ENCODE measurements at regions not wholly inside any gene's neighbourhood (a gene's known extent, or its start where the extent isn't known, plus 50 kb on each side); places are given as distances from the start of the nearest gene placed in this dataset.
"Not testable (repeated sequence)": the region's sequence is repeated elsewhere in the genome, so short reads cannot be mapped to it uniquely, and the experiment has no call there.

DNA sequence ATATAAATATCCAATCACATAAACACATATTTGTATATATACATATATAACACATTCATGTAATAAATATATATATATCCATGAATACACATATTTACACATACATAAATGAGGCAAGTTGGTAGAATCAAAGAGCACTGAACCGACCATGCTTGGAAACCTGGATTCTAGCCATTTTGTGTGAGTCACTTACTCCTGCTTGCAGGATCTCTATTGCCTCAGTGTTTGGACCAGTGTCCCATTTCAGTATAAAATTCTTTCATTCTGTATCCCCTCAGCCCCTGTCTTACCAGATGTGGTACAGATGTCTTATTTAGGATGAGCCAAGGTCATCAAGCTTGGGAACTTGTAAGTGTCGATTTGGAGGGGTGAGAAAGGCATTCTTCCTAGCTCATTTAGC lies 391.4 kb upstream of the FRG2C start:
- no peak for DNase-seq
- Histone ChIP-seq H3K27ac (no peak overlapping the region), H3K36me3 (no peaks in the 10 kb centered on the region), H3K27me3 (no peaks in the 10 kb centered on the region), H3K4me1 (ENCODE audit: insufficient read depth) (no peaks in the 10 kb centered on the region), H3K4me3 (no peak overlapping the region), H3K9me3 (no peaks in the 10 kb centered on the region)
- TF ChIP-seq, protein P1, sequence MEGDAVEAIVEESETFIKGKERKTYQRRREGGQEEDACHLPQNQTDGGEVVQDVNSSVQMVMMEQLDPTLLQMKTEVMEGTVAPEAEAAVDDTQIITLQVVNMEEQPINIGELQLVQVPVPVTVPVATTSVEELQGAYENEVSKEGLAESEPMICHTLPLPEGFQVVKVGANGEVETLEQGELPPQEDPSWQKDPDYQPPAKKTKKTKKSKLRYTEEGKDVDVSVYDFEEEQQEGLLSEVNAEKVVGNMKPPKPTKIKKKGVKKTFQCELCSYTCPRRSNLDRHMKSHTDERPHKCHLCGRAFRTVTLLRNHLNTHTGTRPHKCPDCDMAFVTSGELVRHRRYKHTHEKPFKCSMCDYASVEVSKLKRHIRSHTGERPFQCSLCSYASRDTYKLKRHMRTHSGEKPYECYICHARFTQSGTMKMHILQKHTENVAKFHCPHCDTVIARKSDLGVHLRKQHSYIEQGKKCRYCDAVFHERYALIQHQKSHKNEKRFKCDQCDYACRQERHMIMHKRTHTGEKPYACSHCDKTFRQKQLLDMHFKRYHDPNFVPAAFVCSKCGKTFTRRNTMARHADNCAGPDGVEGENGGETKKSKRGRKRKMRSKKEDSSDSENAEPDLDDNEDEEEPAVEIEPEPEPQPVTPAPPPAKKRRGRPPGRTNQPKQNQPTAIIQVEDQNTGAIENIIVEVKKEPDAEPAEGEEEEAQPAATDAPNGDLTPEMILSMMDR (IDR thresholded peaks at IDR 0.05) = no peak
- no peak for TF ChIP-seq POLR2A (IDR thresholded peaks at IDR 0.05)
- TF ChIP-seq EP300 (IDR thresholded peaks at IDR 0.05) = no peak
- WGBS, 3 donors = 1 to 5% (median 2%) methylated on average over 2 of the region's 2 CpGs
- intact Hi-C loops (cut with DNase I) = no loop called here

- DNase-seq, H3K9me3 ChIP-seq: not testable (repeated sequence)
- WGBS, 3 donors = 62 to 69% (median 67%) methylated on average over 3 of the region's 3 CpGs
These were observed 378.5 kb upstream of the FRG2C start for GRCh38 chr3:75285531-75286148.

GRCh38 chr3:75288972-75289574 lies 375.1 kb upstream of the FRG2C start:
- H3K36me3 ChIP-seq; H3K27me3 ChIP-seq; H3K4me3 ChIP-seq; H3K27ac ChIP-seq; intact Hi-C loops (cut with DNase I); DNase-seq; H3K4me1 ChIP-seq (ENCODE audit: insufficient read depth); H3K9me3 ChIP-seq: not testable (repeated sequence)
- WGBS, 3 donors = 94 to 98% (median 95%) methylated on average over 21 to 37 of the region's 40 CpGs

More at GRCh38 chr3:75285531-75286148, 378.5 kb upstream of the FRG2C start:
- intact Hi-C loops (cut with DNase I); H3K27ac ChIP-seq; H3K4me3 ChIP-seq; H3K36me3 ChIP-seq; H3K27me3 ChIP-seq; H3K4me1 ChIP-seq (ENCODE audit: insufficient read depth): not testable (repeated sequence)

DNA sequence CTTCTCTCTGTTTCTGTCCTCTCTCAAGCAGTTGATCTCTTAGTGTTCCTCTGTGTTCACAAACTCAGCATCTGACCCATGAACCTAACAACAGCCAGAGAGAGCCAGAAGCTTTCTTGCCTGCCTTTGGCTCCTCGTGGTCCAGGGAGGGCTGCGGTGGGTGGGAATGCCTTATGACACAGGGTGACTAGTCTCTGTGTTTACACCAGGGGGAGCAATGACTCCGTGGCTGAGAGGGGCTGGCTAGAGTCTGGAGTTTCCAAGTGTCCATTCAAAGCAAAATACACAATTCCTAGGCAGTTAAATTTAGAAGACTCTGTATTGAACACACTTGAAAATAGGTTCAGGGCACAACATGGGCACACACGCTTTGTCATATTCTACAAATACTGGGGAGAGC lies 370.0 kb upstream of the FRG2C start:
- Histone ChIP-seq H3K9me3 (no peaks in the 10 kb centered on the region), H3K27me3 (no peaks in the 10 kb centered on the region), H3K4me3 (no peak overlapping the region), H3K27ac (no peak overlapping the region), H3K36me3 (no peaks in the 10 kb centered on the region), H3K4me1 (ENCODE audit: insufficient read depth) (no peaks in the 10 kb centered on the region)
- intact Hi-C loops (cut with DNase I) = loop anchor here in 3 of 4 donors (5.0 to 10.0 kb wide), 4 partner anchors 131 to 351 kb away; no protein-coding TSS in a partner anchor
- 3 to 8% (median 5%) methylated on average over 4 of the region's 4 CpGs for WGBS, 3 donors
- peak; percentile 38 to 63 (median 45) for DNase-seq
- TF ChIP-seq EP300 (IDR thresholded peaks at IDR 0.05) (no peak), POLR2A (IDR thresholded peaks at IDR 0.05) (no peak)
- TF ChIP-seq, protein P1 (IDR thresholded peaks at IDR 0.05) = peak; percentile 58 to 75 (median 62)

- intact Hi-C loops (cut with DNase I) = loop anchor here in 3 of 4 donors (5.0 to 10.0 kb wide), 6 partner anchors 122 to 350 kb away; no protein-coding TSS in a partner anchor
- no peak for DNase-seq
- no peaks in the 10 kb centered on the region for H3K36me3 ChIP-seq
- TF ChIP-seq POLR2A (IDR thresholded peaks at IDR 0.05) (no peak), EP300 (IDR thresholded peaks at IDR 0.05) (no peak)
- TF ChIP-seq, protein P1 (IDR thresholded peaks at IDR 0.05) = no peak
- no peaks in the 10 kb centered on the region for H3K4me1 ChIP-seq (ENCODE audit: insufficient read depth)
- 51 to 80% (median 66%) methylated on average over 7 of the region's 7 CpGs for WGBS, 3 donors
- H3K4me3 ChIP-seq = no peak overlapping the region
- H3K9me3 ChIP-seq = no peaks in the 10 kb centered on the region
- H3K27ac ChIP-seq = no peak overlapping the region
- no peaks in the 10 kb centered on the region for H3K27me3 ChIP-seq
These were observed 369.1 kb upstream of the FRG2C start for GRCh38 chr3:75295013-75295412.
